ENCODE measurements at regions not wholly inside any gene's neighbourhood (a gene's known extent, or its start where the extent isn't known, plus 50 kb on each side); places are given as distances from the start of the nearest gene placed in this dataset.

DNA sequence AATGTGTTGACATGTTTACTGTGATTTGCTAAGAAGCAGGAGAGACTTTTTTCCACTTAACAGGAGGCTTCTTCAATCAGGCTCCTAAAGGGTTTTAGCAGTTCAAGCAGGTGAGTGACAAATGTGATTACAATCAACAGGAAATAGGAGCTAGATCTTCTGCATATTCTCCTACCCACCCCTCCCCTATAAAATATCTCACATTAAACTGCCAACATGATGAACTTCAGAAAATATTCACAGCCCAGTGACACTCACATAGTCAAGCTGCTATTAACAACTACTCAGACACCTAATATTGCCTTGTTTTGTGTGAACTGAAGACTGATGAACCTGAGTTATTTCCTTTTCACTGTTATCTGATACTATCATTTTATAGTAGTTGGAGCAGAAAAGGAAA is 55.9 kb upstream of the ANTXR2 start:
- H3K23ac ChIP-seq (ENCODE audit: low read depth, low read length) = no peak overlapping the region
- H2BK20ac ChIP-seq (ENCODE audit: low read depth, low read length) = no peak overlapping the region; the same call in 1 of the 2 replicates
- no peaks in the 10 kb centered on the region for H3K79me1 ChIP-seq (ENCODE audit: low read depth in 1 of 2, low read length in 2 of 2)
- no peak for DNase-seq
- dilution Hi-C loops (cut with HindIII; ENCODE audit: low sequenced_read_pairs, unreplicated experiment) (no loop called here), in situ Hi-C loops (cut with MboI; ENCODE audit: low sequenced_read_pairs) (no loop called here), intact Hi-C loops (cut with micrococcal nuclease) (no loop called here)
- BruUV-seq (replicated peaks) = no TSS peak
- H3K9me3 ChIP-seq (ENCODE audit: control insufficient read depth, insufficient read depth, low read length) = no peaks in the 10 kb centered on the region
- H3K4me2 ChIP-seq (ENCODE audit: low read depth, low read length) = no peak overlapping the region
- no peak overlapping the region for H4K91ac ChIP-seq (ENCODE audit: insufficient read depth, low read depth, low read length)
- H3K36me3 ChIP-seq (ENCODE audit: control insufficient read depth, insufficient read depth, low read length) = no peaks in the 10 kb centered on the region
- H4K5ac ChIP-seq (ENCODE audit: low read depth, low read length) = no peak overlapping the region
- H2AFZ ChIP-seq (replicated peaks; ENCODE audit: low read length, poor library complexity) = no peak overlapping the region
- H2BK5ac ChIP-seq (ENCODE audit: low read depth, low read length, poor library complexity, severe bottlenecking) = no peak overlapping the region
- H3K14ac ChIP-seq (replicated peaks; ENCODE audit: low read depth, low read length) = no peak overlapping the region
- no peak overlapping the region for H2BK15ac ChIP-seq (ENCODE audit: low read depth, low read length)
- TF ChIP-seq MAFK (IDR thresholded peaks at IDR 0.05; ENCODE audit: low read depth, low read length) (no peak), POLR2A (IDR thresholded peaks at IDR 0.05; ENCODE audit: low read depth, low read length) (no peak), RAD21 (IDR thresholded peaks at IDR 0.05; ENCODE audit: low read length) (no peak), SMC3 (IDR thresholded peaks at IDR 0.05; ENCODE audit: low read depth, low read length) (no peak), RCOR1 (IDR thresholded peaks at IDR 0.05; ENCODE audit: insufficient replicate concordance, low read length) (no peak), RFX5 (IDR thresholded peaks at IDR 0.05; ENCODE audit: low read depth, low read length) (no peak), CHD1 (IDR thresholded peaks at IDR 0.05; ENCODE audit: low read depth, low read length) (no peak), MAZ (IDR thresholded peaks at IDR 0.05; ENCODE audit: borderline replicate concordance, low read depth, low read length) (no peak), CEBPB (IDR thresholded peaks at IDR 0.05; ENCODE audit: low read depth, low read length) (no peak), BHLHE40 (IDR thresholded peaks at IDR 0.05; ENCODE audit: low read depth, low read length) (no peak), ELK1 (IDR thresholded peaks at IDR 0.05; ENCODE audit: borderline replicate concordance, low read depth, low read length) (no peak), FOS (IDR thresholded peaks at IDR 0.05; ENCODE audit: low read depth, low read length) (no peak), NFE2L2 (IDR thresholded peaks at IDR 0.05; ENCODE audit: low read depth, low read length) (no peak), MXI1 (IDR thresholded peaks at IDR 0.05; ENCODE audit: borderline replicate concordance, low read depth, low read length) (no peak)
- TF ChIP-seq, protein P1, sequence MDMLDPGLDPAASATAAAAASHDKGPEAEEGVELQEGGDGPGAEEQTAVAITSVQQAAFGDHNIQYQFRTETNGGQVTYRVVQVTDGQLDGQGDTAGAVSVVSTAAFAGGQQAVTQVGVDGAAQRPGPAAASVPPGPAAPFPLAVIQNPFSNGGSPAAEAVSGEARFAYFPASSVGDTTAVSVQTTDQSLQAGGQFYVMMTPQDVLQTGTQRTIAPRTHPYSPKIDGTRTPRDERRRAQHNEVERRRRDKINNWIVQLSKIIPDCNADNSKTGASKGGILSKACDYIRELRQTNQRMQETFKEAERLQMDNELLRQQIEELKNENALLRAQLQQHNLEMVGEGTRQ (IDR thresholded peaks at IDR 0.05; ENCODE audit: low read depth, low read length) = no peak
- TF ChIP-seq, protein P2, sequence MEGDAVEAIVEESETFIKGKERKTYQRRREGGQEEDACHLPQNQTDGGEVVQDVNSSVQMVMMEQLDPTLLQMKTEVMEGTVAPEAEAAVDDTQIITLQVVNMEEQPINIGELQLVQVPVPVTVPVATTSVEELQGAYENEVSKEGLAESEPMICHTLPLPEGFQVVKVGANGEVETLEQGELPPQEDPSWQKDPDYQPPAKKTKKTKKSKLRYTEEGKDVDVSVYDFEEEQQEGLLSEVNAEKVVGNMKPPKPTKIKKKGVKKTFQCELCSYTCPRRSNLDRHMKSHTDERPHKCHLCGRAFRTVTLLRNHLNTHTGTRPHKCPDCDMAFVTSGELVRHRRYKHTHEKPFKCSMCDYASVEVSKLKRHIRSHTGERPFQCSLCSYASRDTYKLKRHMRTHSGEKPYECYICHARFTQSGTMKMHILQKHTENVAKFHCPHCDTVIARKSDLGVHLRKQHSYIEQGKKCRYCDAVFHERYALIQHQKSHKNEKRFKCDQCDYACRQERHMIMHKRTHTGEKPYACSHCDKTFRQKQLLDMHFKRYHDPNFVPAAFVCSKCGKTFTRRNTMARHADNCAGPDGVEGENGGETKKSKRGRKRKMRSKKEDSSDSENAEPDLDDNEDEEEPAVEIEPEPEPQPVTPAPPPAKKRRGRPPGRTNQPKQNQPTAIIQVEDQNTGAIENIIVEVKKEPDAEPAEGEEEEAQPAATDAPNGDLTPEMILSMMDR (conservative IDR thresholded peaks at IDR 0.05; ENCODE audit: low read depth, low read length) = no peak
- no peak overlapping the region for H3K4me3 ChIP-seq (ENCODE audit: insufficient read depth, low read depth, low read length)
- no peak for ATAC-seq (ENCODE audit: low read depth)
- H3K9ac ChIP-seq (ENCODE audit: low read depth, low read length) = no peak overlapping the region
- H3K9me1 ChIP-seq (ENCODE audit: insufficient read depth, low read length) = no peaks in the 10 kb centered on the region
- CTCF ChIA-PET = no interaction called here
- peaks cover 5% of the 10 kb centered on the region; the same call in 1 of the 2 replicates for H3K4me1 ChIP-seq (ENCODE audit: control insufficient read depth, insufficient read depth, low read length)
- H3K18ac ChIP-seq (ENCODE audit: low read depth, low read length) = no peak overlapping the region; the same call in 1 of the 2 replicates
- H3K4ac ChIP-seq (ENCODE audit: low read depth, low read length) = no peak overlapping the region
- no peak overlapping the region for H4K8ac ChIP-seq (ENCODE audit: low read depth in 2 of 2, low read length in 2 of 2)
- H3K56ac ChIP-seq (ENCODE audit: extremely low read depth, insufficient read depth, low read length) = no peak overlapping the region
- no peaks in the 10 kb centered on the region for H3K27me3 ChIP-seq (ENCODE audit: control insufficient read depth, insufficient read depth, low read length)
- H2AK5ac ChIP-seq (ENCODE audit: low read depth, low read length) = no peak overlapping the region
- H3K27ac ChIP-seq (ENCODE audit: insufficient read depth, low read length) = no peak overlapping the region
- H4K20me1 ChIP-seq (ENCODE audit: insufficient read depth, low read length) = no peaks in the 10 kb centered on the region
- POLR2A ChIA-PET (ENCODE audit: unreplicated experiment) = no interaction called here
- H2AK9ac ChIP-seq (replicated peaks; ENCODE audit: low read depth, low read length, poor library complexity) = no peak overlapping the region
- H2BK120ac ChIP-seq (ENCODE audit: low read depth, low read length) = peak overlapping the region; percentile 1; the same call in 1 of the 2 replicates

Data from IMR-90 (cell line).